Non-pigmented ciliary epithelial cell (primary cell): ENCODE measurements at regions not wholly inside any gene's neighbourhood (a gene's known extent, or its start where the extent isn't known, plus 50 kb on each side); places are given as distances from the start of the nearest gene placed in this dataset.
A peak's percentile ranks its signal among the peaks of the same experiment; 100 is the strongest.

Experiments used
- DNase-seq: peaks from one replicate; pipeline ENCODE4 v3.0.0-alpha.2; 2010; ENCODE audit warnings: low read depth

DNA sequence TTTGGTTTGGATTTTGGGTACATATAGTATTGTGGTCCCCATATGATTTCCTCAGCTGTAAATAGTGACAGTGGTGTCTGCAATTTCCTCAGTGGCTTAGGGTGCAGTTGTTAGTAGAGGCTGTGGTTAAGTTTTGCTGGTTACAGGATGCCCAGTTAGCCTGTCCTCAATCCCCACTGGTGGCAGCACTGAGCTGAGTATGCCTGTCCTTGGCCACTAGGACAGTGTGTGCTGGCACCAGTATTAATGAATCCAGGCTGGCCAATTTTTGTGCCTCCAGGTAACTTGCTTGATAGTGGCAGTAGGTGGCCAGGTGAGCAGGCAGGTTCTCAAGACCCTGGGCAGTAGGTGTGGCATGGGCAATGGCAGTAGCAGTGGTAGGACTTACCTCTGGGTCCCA is 973.1 kb downstream of the TMEM182 start:
- DNase-seq: no peak

DNA sequence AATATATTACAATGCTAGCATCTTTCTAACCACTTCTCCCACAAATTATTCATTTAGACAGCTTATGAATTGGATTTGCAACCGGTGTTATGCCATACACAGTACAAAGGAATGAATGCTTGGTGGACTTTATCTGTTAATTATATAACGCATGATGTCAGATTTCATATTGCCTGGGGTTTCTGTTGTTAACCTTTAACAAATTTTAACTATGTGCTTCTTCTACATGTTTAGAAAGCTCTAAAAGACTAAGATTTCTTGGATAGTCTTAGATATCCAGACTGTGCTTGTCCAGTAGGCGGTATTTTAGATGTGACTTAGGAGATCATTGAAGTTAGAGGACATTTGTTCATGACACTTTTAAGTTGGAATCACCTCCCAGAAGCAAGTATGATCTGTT is 976.3 kb downstream of the TMEM182 start:
- no peak for DNase-seq

DNA sequence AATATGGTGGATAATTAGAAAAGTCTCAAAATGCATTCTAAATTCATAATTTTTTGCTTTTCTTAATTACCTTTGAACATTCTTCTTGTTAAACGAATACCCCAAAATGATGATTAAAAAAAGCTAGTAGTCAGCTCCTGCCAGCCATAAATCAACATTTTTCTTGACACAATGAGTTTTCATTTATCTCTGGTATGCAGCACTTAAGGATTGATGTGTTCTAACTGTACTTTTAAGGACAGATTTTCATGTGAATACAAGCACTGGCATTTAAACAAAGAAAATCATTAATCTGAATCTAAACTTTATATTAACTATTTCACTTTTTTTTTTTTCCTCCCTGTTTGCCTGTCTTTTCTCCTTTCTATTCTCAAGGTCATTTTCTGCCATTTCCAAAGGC is 976.8 kb downstream of the TMEM182 start:
- DNase-seq: no peak

DNA sequence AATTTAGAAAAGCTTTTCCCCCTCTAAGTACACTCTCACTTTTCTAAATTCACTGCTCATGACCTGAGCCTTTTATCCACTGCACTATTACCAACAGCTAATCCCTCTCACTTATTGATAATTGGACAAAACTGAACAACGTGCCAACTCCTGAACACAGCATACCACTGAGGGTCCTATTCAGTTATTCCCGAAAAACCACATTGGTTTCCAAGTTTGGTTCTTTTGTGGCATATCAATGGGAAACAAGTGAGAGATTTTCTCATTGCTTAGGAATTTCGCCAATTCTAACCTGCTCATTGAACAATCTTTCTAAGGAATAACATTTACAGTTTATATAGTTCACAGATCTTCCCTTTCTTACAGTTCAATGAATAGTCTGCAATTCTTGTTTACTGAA is 977.4 kb downstream of the TMEM182 start:
- no peak for DNase-seq

DNA sequence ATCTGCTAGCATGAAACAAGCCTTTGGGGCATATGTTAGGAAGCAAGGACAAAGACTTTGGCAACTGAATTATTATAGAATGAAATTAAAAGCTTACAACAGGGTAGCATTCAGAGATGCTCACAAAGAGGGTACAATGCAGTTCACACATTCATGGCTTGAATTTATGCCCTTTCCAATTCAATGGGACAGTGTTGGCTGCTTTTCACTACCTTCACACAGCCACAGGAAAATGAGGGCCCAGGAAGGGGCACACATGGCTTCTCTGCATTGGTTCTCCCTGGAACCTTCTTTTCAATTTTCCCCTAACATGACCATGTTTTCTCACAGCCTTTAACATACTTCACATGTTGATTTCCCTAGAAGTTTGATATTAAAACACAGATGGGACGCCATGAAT is 978.1 kb downstream of the TMEM182 start:
- no peak for DNase-seq

DNA sequence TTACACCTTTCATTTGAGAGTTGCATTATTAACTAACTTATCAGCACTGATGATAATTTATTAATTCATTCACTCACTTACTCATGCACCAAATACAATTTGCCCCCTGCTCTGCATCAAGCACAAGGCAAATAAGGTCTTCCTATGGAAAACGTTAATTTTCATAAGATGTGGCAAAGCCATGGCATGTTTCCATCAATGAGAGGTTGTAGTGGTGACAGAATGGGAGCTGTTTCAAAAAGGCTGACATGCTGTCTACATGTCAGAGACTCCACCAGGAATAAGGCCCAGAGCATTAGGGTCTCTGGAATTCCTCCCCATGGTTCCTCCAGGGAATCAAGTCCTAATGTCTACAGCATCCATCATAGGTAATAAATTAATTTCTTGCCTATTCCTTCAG is 978.8 kb downstream of the TMEM182 start:
- DNase-seq: no peak

DNA sequence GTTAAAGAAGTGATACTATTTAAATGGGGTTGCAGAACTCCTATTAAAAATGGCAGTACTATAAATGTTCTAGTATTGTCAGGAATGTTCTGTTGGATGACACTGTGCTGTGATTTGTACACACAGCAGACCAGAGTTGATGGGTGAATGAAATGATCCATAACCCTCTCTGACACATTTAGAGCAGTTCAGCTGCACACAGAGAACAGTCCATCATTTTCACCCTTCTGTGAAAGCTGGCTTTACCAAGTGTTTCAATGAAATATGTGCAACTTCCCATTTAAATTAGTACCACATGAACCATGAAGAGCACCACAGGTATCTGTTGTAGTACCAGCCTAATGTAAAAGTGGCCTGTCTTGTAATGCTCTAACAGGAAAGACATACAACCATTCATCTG is 981.4 kb downstream of the TMEM182 start:
- DNase-seq: no peak

DNA sequence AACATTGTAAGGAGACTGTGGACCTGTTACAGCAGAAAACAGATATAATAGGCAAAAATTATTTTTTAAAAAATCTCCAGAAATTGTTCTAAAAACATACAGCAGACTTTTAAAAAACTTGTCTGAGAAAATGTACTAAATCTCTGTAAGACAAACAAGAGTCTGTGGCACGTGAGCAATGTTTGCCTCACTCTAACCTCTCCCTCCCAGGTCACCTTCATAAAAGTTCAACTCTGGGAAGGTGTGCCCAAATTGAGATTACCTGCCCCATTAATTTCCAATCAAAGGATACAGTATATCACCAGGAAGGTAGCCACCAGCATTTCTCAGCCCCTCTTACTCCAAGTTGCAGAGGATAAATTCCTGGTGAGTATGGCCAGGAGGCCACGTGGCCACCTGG is 992.7 kb downstream of the TMEM182 start:
- DNase-seq: no peak

DNA sequence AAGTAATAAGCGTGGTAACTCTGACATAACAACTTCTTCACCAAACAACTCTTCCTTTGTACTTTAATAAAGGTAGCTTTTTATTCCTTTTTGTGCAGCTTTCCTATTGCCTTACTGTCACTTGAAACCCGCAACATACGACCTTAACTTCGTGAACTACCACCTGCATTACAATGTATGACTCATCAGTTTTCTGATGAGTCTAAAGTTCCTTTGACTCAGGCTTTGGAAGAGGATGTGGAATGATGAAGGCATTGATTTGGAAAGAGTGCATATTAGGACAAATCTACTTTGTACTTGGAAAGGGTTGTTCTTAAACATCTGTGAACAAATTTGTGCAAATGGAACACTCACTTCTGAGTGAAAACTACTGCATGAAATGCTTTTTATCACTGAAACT is 1012.1 kb downstream of the TMEM182 start:
- peak; percentile 18 for DNase-seq

DNA sequence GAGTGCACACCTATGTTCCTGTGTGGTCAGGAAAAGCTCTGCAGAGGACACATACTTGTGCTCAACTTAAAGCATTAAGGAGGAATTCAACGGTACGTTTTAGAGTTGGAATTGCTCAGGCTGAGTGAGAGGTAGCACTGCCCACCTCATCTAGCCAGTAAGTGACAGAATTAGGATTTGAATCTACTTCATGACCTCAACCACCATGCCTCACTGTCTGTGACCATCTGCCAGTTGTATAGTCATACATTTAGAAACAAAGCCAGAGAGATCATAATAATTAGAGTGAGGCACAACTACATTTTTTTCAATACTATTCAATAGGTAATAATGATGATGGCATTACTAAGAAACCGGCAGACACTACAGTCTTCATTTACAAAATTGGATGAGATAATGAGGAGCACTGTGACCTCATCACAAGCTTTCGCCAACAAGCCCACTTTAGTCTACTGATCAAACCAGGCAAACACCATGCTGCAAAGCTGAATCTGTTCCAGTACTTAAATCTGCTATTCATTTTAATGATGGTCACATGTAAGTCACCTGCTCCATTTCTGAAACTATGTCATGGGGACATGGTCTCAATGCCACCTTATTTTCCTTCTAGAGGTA is 1018.4 kb downstream of the TMEM182 start:
- no peak for DNase-seq

DNA sequence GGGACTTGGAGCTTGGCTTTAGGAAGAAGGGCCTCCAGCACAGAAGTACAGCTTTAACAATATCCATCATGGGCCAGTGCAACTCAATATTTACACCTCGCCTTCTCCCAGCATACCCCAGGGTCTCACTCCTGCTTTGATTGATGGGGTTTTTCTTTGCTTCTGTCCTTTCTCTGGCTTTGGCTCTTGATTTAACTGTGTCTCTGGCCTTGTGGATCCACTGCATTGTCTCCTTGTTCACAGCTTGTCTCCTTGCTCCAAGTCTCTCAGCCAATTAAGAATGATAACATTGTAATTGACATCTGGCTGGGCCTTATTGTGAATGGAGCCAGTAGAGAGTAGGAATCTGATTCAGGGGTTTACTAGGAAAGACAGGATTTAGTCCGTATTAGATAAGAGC is 1019.5 kb downstream of the TMEM182 start:
- no peak for DNase-seq

DNA sequence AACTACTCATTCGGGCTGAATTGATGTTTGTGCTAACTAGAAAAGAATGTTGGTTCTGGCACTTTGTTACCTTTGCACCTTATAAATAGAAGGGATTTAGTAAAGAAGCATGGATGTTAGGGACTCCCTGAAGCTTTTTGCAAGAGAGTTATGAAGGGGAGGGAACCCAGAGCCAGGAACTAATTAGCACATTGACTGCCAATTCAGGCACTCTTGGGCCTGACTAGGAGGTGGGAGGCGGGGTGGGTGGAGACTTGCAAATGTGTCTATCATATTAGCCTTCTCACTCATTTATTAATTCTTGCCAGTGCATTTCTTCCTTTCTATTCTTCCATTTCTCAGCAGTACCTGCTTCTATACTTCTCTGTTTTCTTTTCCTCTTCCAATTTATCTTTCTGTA is 1022.4 kb downstream of the TMEM182 start:
- no peak for DNase-seq

DNA sequence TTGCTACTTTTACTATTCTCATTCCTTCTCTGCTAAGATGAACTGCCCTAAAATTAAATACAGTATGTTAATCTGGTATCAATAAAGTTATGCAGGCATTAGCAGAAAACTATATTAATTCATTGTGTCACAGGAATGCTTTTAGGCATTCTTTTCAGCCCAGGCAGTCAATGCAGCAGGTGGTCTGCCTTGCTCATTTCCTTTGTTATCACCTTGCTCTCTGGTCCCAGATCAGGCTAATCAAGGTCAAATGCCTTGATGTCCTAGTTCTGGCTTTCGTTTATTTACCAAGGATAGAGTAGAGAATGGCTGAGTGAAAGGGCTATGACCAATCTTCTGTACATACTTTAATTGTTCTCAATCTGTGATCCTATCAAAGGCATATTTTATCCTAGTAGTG is 1023.6 kb downstream of the TMEM182 start:
- no peak for DNase-seq

DNA sequence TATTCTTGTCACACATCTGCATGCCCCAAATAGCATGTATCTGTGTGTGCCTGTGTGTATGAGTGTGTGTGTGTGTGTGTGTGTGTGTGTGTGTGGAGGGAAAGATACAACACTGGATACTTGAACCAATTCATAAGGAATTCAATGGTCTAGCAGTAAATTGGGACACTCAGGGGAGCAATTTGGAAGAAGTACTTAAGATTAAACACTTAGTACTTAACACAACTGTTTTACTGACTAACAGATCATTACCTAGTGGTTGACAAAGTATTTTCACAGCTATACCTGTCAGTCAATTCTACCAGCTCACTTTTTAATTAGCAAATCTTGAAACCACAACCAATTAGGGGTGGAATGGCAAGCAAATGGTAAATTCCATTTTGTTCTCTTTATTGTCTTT is 1024.1 kb downstream of the TMEM182 start:
- no peak for DNase-seq

DNA sequence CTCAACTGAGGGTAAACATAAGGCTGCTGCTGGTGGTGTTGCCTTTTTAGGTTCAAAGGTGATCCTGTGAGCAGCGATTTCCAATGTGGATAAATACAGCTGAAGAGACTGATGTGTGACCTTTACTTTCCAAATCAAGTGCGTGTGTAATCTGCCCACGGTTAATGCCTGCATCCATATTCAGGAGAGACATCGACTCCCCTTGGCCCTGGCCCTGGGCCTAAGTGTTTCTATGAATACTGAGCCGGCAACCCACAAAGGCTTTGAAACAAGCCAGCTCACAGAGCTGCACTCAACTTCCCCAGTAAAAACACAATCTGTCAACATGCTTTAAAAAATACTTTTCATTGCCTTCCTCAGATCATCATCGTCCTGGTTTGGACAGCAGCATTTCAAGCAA is 1026.6 kb downstream of the TMEM182 start:
- DNase-seq: no peak

DNA sequence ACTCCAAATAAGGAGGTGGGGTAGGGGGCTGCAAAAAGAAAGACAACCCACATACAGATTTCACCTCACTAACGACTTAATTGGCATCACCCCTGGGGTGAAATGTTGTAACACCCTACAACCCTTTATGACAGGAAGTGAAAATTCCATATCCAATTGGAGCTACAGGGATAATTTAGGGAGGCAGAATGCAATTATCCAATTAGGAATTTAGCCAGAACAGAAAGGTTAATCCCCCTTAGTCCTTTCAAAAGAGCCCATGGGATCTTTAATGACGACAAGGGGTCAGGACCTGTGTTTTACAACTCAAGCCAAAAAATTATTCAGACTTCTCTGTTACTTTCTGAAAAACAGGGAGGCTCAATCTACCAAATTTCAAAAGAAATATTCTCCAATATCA is 1027.1 kb downstream of the TMEM182 start:
- no peak for DNase-seq

DNA sequence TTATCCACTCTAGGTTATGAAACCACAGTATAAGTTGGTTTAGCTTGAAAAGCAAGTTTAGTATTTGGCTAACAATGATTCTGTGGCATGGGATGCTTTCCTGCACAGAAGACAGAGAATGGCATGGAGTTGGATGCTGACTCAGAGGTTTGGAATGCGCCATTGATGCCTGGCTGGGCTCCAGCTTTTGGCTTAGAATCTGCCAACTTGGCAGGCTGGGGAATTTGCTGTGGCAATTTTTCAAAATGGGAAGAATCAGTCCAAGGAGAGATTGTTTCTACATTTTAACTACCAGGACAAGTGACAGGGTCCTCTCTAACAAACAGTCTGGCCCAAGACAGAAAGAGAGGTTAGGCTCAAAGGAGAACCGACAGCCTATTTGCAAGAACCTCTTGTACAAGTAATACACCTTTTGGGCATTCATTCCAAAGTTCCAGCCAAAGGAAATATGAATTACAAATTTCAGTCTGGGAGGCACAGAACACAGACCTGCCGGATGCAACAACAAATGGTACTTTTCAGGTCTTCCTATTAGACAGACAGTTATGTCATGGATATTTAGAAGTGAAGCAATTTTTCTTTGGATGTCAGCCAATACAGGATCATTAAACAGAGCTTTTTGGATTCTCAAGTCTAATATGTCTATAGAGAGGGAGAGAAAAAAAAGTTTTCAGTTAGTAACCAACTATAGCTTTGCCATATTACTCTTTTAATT is 1027.7 kb downstream of the TMEM182 start:
- DNase-seq: peak; percentile 18

DNA sequence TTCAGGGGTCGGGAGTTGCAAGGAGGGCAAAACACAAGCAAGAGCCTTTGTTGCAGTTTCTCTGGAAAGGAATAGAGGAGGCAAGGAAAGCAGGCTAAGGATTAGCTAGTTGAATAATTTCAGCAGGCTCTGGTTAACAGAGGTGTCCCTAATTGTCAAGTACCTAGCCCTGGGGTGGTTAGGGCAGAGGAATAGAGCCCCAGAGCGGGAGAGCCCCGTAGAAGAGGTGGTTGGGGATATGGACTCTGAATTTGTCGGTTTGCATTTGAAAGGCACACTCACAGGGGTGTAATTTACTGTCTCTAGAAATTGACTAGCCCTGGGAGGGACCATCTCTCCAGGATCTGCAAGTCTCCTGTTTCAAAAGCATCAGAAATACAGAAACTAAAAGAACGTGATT is 1030.2 kb downstream of the TMEM182 start:
- no peak for DNase-seq

DNA sequence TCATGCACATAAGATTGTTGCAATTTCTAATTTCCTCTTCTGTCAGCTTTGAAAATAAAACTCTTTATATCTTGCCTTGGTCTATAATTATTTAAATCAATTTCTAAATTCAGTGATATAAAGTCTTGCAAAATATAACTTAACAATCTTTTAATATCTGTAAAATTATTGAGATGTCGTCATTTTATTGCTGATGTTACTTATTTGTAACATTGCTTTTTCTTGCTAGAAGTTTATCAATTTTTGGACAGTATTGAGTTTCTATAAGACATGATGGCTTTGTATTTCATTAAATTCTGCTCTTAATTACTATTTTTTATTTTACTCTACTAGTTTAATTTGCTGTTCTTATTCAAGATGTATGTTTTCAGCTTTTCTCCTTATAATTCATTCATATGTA is 1036.5 kb downstream of the TMEM182 start:
- no peak for DNase-seq

DNA sequence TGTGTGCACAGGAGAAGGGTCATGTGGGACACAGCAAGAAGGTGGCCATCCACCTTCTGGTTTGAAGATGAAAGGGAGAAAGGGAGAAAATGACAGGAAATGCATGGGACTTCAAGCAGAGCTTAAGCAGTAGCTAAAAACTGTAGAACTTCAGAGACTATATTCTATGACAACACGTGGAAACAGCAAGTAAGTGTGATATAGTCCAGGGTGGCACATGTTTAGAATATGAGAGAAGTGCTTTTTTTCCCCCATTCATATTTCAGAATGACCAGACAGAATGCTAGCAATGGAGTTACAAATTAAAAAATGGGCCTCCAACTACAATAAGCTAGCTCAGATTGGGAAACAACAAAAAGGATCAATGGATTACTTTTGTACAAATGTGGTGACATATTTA is 1042.2 kb downstream of the TMEM182 start:
- no peak for DNase-seq

DNA sequence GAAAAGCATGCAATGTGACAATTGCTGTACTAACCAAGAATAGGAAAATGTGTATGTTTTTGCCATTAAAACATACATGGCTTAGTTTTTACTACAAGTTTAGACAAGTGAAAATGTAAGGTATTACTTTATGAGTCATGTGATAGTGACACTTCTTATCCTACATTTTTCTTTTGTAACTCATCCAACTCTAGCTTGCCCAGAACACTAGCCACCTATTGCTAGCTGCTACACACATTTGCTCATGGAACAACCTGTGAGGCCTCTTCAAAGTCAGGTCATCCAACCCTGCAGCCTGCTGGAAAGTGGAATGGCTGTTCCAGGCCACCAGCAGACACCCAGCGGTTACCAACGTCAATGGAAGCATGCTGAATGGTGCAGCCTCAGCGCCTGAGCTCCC is 1043.9 kb downstream of the TMEM182 start:
- DNase-seq: no peak

DNA sequence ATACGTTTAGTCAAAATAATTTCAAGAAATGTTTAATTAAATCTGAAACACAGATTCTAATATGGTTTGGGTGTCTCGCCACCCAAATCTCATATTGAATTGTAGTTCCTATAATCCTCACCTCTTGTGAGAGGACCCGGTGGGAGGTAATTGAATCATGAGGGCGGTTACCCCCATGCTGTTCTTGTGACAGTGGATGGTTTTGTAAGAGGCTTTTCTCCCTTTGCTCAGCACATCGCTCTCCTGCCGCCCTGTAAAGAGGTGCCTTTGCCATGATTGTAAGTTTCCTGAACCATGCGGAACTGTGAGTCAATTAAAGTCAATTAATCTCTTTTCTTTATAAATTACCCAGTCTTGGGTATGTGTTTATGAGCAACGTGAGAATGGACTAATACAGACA is 1045.1 kb upstream of the POU3F3 start:
- DNase-seq: no peak

DNA sequence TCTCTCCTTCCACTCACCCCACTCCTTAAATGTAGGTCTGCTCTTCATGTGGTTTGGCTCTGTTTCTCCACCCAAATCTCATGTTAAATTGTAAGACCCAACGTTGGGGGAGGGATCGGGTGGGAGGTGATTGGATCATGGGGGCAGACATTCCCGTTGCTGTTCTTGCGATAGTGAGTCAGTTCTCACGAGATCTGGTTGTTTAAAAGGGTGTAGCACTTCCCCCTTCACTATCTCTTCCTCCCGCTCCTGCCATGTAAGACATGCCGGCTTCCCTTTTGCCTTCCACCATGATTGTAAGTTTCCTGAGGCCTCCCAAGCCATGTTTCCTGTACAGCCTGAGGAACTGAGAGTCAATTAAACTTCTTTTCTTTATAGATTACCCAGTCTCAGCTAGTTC is 1044.5 kb upstream of the POU3F3 start:
- DNase-seq: no peak

DNA sequence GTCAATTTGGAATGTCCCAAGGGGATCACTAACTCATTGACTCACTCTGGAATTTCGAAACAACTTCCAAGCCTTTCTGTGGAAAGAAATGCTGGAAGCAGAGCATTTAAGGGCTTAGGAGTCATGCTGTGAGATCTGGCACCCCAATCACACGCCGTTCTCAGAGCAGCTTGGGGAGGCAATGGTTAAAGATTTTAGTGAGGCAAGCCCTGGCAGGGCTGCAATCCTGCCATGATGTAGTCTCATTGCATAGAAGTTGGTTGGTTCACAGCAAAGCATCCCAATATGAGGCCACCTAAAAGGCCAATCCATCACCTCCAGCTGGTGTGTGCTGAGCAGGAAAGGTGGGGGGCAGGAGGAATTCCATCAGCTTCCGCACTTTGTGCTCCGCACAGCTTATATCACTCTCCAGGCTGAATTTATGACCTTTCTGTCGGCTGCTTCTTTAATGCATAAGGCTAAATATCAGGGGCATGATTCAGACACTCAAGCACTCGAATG is 1043.9 kb upstream of the POU3F3 start:
- no peak for DNase-seq
